A172 (cell line): ENCODE measurements at regions not wholly inside any gene's neighbourhood (a gene's known extent, or its start where the extent isn't known, plus 50 kb on each side); places are given as distances from the start of the nearest gene placed in this dataset.
A peak's percentile ranks its signal among the peaks of the same experiment; 100 is the strongest.
"Not testable (repeated sequence)": the region's sequence is repeated elsewhere in the genome, so short reads cannot be mapped to it uniquely, and the experiment has no call there.

Experiments used
- DNase-seq: peaks from one replicate; pipeline ENCODE4 v3.0.0-alpha.2; 2015; ENCODE audit warnings: low spot score

GRCh38 chr7:97234494-97234893 lies 117.0 kb downstream of the SDHAF3 start:
- DNase-seq: not testable (repeated sequence)

- no peak for DNase-seq
Observed at GRCh38 chr7:97246317-97246716, 128.8 kb downstream of the SDHAF3 start.

- DNase-seq: not testable (repeated sequence)
Observed at GRCh38 chr7:97258187-97258586, 140.7 kb downstream of the SDHAF3 start.

- DNase-seq: no peak
Observed at GRCh38 chr7:97269741-97270140, 152.2 kb downstream of the SDHAF3 start.

- no peak for DNase-seq
Observed at GRCh38 chr7:97270280-97270679, 152.8 kb downstream of the SDHAF3 start.

- no peak for DNase-seq
Observed at GRCh38 chr7:97271619-97272018, 154.1 kb downstream of the SDHAF3 start.

- DNase-seq: no peak
Observed at GRCh38 chr7:97272237-97272975, 154.9 kb downstream of the SDHAF3 start.

GRCh38 chr7:97275475-97275874 lies 158.0 kb downstream of the SDHAF3 start:
- DNase-seq: no peak

- no peak for DNase-seq
Observed at GRCh38 chr7:97280950-97281349, 163.5 kb downstream of the SDHAF3 start.

GRCh38 chr7:97285348-97285747 lies 167.8 kb downstream of the SDHAF3 start:
- no peak for DNase-seq

GRCh38 chr7:97293031-97293430 lies 175.5 kb downstream of the SDHAF3 start:
- no peak for DNase-seq

- DNase-seq: peak; percentile 26
Observed at GRCh38 chr7:97298561-97298960, 181.1 kb downstream of the SDHAF3 start.

- DNase-seq: no peak
Observed at GRCh38 chr7:97305589-97305988, 188.1 kb downstream of the SDHAF3 start.

- DNase-seq: peak; percentile 13
Observed at GRCh38 chr7:97307521-97308108, 190.1 kb downstream of the SDHAF3 start.

GRCh38 chr7:97313900-97314299 lies 196.4 kb downstream of the SDHAF3 start:
- no peak for DNase-seq

GRCh38 chr7:97317575-97317974 lies 200.1 kb downstream of the SDHAF3 start:
- no peak for DNase-seq

- not testable (repeated sequence) for DNase-seq
Observed at GRCh38 chr7:97329871-97330270, 212.4 kb downstream of the SDHAF3 start.

- DNase-seq: no peak
Observed at GRCh38 chr7:97337849-97338248, 220.4 kb downstream of the SDHAF3 start.

- no peak for DNase-seq
Observed at GRCh38 chr7:97342512-97342911, 225.0 kb downstream of the SDHAF3 start.

GRCh38 chr7:97346349-97346748 lies 228.9 kb downstream of the SDHAF3 start:
- peak; percentile 10 for DNase-seq

- DNase-seq: no peak
Observed at GRCh38 chr7:97351488-97351887, 234.0 kb downstream of the SDHAF3 start.

- no peak for DNase-seq
Observed at GRCh38 chr7:97357459-97357858, 240.0 kb downstream of the SDHAF3 start.

- DNase-seq: no peak
Observed at GRCh38 chr7:97372882-97373281, 255.4 kb downstream of the SDHAF3 start.

- no peak for DNase-seq
Observed at GRCh38 chr7:97373736-97374135, 256.2 kb downstream of the SDHAF3 start.
